ENCODE measurements at regions not wholly inside any gene's neighbourhood (a gene's known extent, or its start where the extent isn't known, plus 50 kb on each side); places are given as distances from the start of the nearest gene placed in this dataset.

DNA sequence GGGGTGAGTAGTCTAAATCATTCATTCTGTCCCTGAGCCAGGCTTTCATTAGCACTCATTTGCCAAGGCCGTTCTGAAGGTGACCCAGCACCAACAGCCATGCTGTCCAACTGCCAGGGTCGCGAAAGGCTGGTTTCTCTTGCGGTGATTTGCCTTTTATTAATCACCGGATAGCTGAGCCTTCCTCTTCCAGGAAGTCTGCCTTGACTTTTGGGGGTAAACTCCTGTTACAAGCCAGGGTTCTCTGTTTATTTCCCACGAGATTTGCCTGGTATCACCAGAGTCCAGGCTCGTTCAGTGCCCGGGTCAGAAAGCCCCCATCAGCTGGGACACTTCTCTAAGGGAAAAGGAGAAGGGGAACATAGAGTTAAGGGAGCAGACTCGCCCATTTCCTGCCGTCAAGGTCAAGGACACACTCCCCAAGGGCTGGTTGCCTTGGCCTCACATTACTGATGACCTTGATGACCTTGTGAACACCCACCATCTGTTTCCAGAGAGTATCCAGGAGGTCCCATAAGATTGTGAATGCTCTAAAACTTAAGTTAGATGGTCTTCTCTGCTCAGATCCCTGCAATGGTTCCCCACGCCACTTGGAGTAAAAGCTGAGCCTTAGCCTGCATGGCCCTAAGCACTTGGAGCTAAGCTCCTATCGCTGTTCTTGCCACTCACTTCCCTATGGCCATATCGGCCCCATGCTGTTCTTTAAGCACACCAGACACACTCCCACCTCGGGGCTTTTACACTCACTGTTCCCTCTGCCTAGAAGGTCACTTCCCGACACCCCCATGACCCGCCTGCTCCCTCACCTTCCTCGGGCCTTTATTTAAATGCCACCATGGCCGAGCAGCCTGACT lies 96.0 kb upstream of the EPCAM start:
- TF ChIP-seq, protein P1, sequence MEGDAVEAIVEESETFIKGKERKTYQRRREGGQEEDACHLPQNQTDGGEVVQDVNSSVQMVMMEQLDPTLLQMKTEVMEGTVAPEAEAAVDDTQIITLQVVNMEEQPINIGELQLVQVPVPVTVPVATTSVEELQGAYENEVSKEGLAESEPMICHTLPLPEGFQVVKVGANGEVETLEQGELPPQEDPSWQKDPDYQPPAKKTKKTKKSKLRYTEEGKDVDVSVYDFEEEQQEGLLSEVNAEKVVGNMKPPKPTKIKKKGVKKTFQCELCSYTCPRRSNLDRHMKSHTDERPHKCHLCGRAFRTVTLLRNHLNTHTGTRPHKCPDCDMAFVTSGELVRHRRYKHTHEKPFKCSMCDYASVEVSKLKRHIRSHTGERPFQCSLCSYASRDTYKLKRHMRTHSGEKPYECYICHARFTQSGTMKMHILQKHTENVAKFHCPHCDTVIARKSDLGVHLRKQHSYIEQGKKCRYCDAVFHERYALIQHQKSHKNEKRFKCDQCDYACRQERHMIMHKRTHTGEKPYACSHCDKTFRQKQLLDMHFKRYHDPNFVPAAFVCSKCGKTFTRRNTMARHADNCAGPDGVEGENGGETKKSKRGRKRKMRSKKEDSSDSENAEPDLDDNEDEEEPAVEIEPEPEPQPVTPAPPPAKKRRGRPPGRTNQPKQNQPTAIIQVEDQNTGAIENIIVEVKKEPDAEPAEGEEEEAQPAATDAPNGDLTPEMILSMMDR (IDR thresholded peaks at IDR 0.05): no peak
- TF ChIP-seq EZH2 (IDR thresholded peaks at IDR 0.05; ENCODE audit: borderline replicate concordance, insufficient read depth, low read depth, low read length, poor library complexity, severe bottlenecking): no peak
